ENCODE measurements at regions not wholly inside any gene's neighbourhood (a gene's known extent, or its start where the extent isn't known, plus 50 kb on each side); places are given as distances from the start of the nearest gene placed in this dataset.

GRCh38 chr6:130742131-130742681, 85.0 kb upstream of the SMLR1 start:
- no peaks in the 10 kb centered on the region for H3K79me2 ChIP-seq (ENCODE audit: control insufficient read depth, insufficient read depth, low read length)
- H3K9me3 ChIP-seq (replicated peaks; ENCODE audit: control insufficient read depth, insufficient read depth, low read length) = no peaks in the 10 kb centered on the region
- no peaks in the 10 kb centered on the region for H3K36me3 ChIP-seq (ENCODE audit: control insufficient read depth in 2 of 2, extremely low read depth in 1 of 2, insufficient read depth in 2 of 2, low read length in 2 of 2)
- H3K9me1 ChIP-seq (replicated peaks; ENCODE audit: control insufficient read depth, extremely low read depth, insufficient read depth, low read length) = no peaks in the 10 kb centered on the region
- peaks cover 0 to 6% of the 10 kb centered on the region in 2 experiments for H3K27me3 ChIP-seq (ENCODE audit: control insufficient read depth in 2 of 2, insufficient read depth in 2 of 2, low read length in 2 of 2)
- FAIRE-seq (no peak), DNase-seq (ENCODE audit: low read depth, low spot score) (no peak)
- BruUV-seq (replicated peaks) = no TSS peak
- no peaks in the 10 kb centered on the region for H3K4me1 ChIP-seq (ENCODE audit: control insufficient read depth, extremely low read depth, insufficient read depth, low read length)
- H3K27ac ChIP-seq (ENCODE audit: insufficient read depth, low read depth, low read length) = no peak overlapping the region
- H3K9ac ChIP-seq (replicated peaks; ENCODE audit: extremely low read depth, insufficient read depth, low read length) = no peak overlapping the region
- no peak overlapping the region for H2AFZ ChIP-seq (ENCODE audit: low read depth, low read length)
- H3K4me2 ChIP-seq (ENCODE audit: insufficient read depth, low read length) = no peak overlapping the region
- TF ChIP-seq, protein P1, sequence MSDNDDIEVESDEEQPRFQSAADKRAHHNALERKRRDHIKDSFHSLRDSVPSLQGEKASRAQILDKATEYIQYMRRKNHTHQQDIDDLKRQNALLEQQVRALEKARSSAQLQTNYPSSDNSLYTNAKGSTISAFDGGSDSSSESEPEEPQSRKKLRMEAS (IDR thresholded peaks at IDR 0.05; ENCODE audit: insufficient read depth, insufficient read length) = no peak
- TF ChIP-seq POLR2A (IDR thresholded peaks at IDR 0.05; ENCODE audit: low read depth, low read length) (no peak), EZH2 (IDR thresholded peaks at IDR 0.05; ENCODE audit: borderline replicate concordance, low read depth, low read length, severe bottlenecking) (no peak), FOS (IDR thresholded peaks at IDR 0.05; ENCODE audit: borderline replicate concordance, insufficient read depth, low read length) (no peak), GATA2 (IDR thresholded peaks at IDR 0.05; ENCODE audit: insufficient read depth, insufficient read length, low read depth, low read length) (no peak), MYC (IDR thresholded peaks at IDR 0.05; ENCODE audit: low read depth, low read length) (no peak), JUN (IDR thresholded peaks at IDR 0.05; ENCODE audit: borderline replicate concordance, insufficient read depth, insufficient read length, low read depth) (no peak), POLR2AphosphoS5 (IDR thresholded peaks at IDR 0.05; ENCODE audit: insufficient read depth, low read depth, low read length) (no peak), CTCF (IDR thresholded peaks at IDR 0.05; ENCODE audit: extremely low read depth in 1 of 2, insufficient read depth in 1 of 2, low read depth in 1 of 2, low read length in 2 of 2) (no peak)
- intact Hi-C loops (cut with micrococcal nuclease) (no loop called here), dilution Hi-C loops (cut with MboI; ENCODE audit: extremely low pct_ligation_motif_present, low sequenced_read_pairs) (no loop called here)
- H3K4me3 ChIP-seq (replicated peaks in 1 of 3; ENCODE audit: insufficient read depth in 1 of 3, low read depth in 1 of 3, low read length in 3 of 3) = no peak overlapping the region
- no peaks in the 10 kb centered on the region for H4K20me1 ChIP-seq (replicated peaks; ENCODE audit: control insufficient read depth, extremely low read depth, insufficient read depth, low read length)
- POLR2A ChIA-PET = no interaction called here
- CTCF ChIA-PET = interaction anchor here (0.9 to 3.6 kb wide), 3 partner anchors 13 to 44 kb away, joined by 3 to 18 read pairs (median 3); no protein-coding TSS in a partner anchor

Measured in endothelial cell of umbilical vein (primary cell).